ENCODE measurements at regions not wholly inside any gene's neighbourhood (a gene's known extent, or its start where the extent isn't known, plus 50 kb on each side); places are given as distances from the start of the nearest gene placed in this dataset.

DNA sequence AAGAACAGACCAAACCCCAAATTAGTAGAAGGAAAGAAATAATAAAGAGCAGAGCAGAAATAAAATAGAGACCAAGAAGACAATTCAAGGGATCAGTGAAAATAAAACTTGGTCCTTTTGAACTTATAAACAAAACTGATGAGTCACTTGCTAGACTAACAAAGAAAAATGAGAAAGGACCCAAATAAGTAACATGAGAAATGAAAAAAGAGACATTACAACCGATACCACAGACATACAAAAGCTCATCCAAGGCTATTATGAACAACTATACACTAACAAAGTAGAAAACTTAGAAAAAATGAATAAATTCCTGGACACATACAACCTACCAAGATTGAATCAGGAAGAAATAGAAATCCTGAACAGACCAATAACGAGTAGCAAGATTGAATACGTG is 414.5 kb downstream of the HTR7 start:
- TF ChIP-seq, protein P1, sequence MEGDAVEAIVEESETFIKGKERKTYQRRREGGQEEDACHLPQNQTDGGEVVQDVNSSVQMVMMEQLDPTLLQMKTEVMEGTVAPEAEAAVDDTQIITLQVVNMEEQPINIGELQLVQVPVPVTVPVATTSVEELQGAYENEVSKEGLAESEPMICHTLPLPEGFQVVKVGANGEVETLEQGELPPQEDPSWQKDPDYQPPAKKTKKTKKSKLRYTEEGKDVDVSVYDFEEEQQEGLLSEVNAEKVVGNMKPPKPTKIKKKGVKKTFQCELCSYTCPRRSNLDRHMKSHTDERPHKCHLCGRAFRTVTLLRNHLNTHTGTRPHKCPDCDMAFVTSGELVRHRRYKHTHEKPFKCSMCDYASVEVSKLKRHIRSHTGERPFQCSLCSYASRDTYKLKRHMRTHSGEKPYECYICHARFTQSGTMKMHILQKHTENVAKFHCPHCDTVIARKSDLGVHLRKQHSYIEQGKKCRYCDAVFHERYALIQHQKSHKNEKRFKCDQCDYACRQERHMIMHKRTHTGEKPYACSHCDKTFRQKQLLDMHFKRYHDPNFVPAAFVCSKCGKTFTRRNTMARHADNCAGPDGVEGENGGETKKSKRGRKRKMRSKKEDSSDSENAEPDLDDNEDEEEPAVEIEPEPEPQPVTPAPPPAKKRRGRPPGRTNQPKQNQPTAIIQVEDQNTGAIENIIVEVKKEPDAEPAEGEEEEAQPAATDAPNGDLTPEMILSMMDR (IDR thresholded peaks at IDR 0.05; ENCODE audit: insufficient read depth, low read length, poor library complexity, severe bottlenecking): no peak
- no peak for TF ChIP-seq EZH2phosphoT487 (conservative IDR thresholded peaks at IDR 0.05; ENCODE audit: low read length)

Data from SU-DHL-6 (cell line).